HepG2 (cell line): ENCODE measurements at regions not wholly inside any gene's neighbourhood (a gene's known extent, or its start where the extent isn't known, plus 50 kb on each side); places are given as distances from the start of the nearest gene placed in this dataset.

Experiments used
- ATAC-seq: fragments of 200-7000 bp; cut with Tn5 transposase; 3 replicates; pipeline ENCODE4 v1.9.1; 2020; ENCODE audit warnings: mild to moderate bottlenecking, moderate library complexity
- BruUV-seq: library from RNA; stranded (reverse); fragments of 400-500 nt; replicated peaks from 2 replicates; lab custom pipeline; 2021; lab: Mats Ljungman, UMichigan
- CTCF ChIA-PET: fragments of 300-600 bp; formaldehyde crosslinking; extraction: SDS; loops from one replicate; lab custom pipeline; 2021; ENCODE audit warnings: low total read pairs, inconsistent platforms, low intra/inter-chr PET ratio; lab: Yijun Ruan, JAX
- POLR2A ChIA-PET: fragments of 350-600 bp; sonication (Branson Sonifier 250); formaldehyde crosslinking; loops from one replicate; lab custom pipeline; 2020; ENCODE audit warnings: antibody characterized with exemption, inconsistent platforms; lab: Yijun Ruan, JAX
- DNase-seq: peaks from one replicate; pipeline ENCODE4 v3.0.0-alpha.2; 2015; ENCODE audit warnings: low spot score
- FAIRE-seq: peaks from 3 replicates; lab custom pipeline; 2011; peaks lifted over from hg19 to GRCh38; lab: Jason Lieb, UNC
- H2AFZ ChIP-seq: one replicate; pipeline ENCODE4 v1.6.1; 2011; ENCODE audit warnings: low read length, inconsistent platforms
- H3K27ac ChIP-seq: fragments of 300-600 bp; 3 replicates; pipeline ENCODE4 v1.8.0; 2011; ENCODE audit warnings: mixed run types, mild to moderate bottlenecking, mixed read lengths, low read length, inconsistent platforms; ENCODE audit not compliant: insufficient read depth; ENCODE audit errors: extremely low read length
- H3K27me3 ChIP-seq, 2 experiments: fragments of 200-600 bp in 1 of 2; 2 replicates in 1 of 2; 3 replicates in 1 of 2; pipeline versions ENCODE4 v1.6.0 to v1.8.0; 2011; ENCODE audit warnings: low read length in 2 of 2, mild to moderate bottlenecking in 2 of 2, moderate library complexity in 2 of 2, inconsistent platforms in 1 of 2; ENCODE audit not compliant: insufficient read depth in 2 of 2, control insufficient read depth in 1 of 2
- H3K36me3 ChIP-seq, 2 experiments: fragments of 200-600 bp in 1 of 2; replicated peaks in 1 of 2; 2 replicates in 1 of 2; 3 replicates in 1 of 2; pipeline versions ENCODE4 v1.5.1 to v1.8.0; 2011; ENCODE audit warnings: low read length in 2 of 2, inconsistent platforms in 1 of 2; ENCODE audit not compliant: insufficient read depth in 2 of 2, control insufficient read depth in 1 of 2
- H3K4me1 ChIP-seq: 2 replicates; pipeline ENCODE4 v1.5.1; 2012; ENCODE audit warnings: low read length, inconsistent platforms; ENCODE audit not compliant: insufficient read depth
- H3K4me2 ChIP-seq: 2 replicates; pipeline ENCODE4 v1.6.0; 2011; ENCODE audit warnings: low read depth, low read length, inconsistent platforms
- H3K4me3 ChIP-seq, 3 experiments: fragments of 200-600 bp in 1 of 3; sonication (generic), shearing (Covaris generic) in 1 of 3; replicated peaks in 1 of 3; 2 replicates each; pipeline ENCODE4 v1.5.1; 2011 to 2016; ENCODE audit warnings: low read length in 3 of 3, inconsistent platforms in 2 of 3, low read depth in 2 of 3, mild to moderate bottlenecking in 2 of 3, control low read depth in 1 of 3, mixed read lengths in 1 of 3; ENCODE audit not compliant: insufficient read depth in 1 of 3
- H3K79me2 ChIP-seq: one replicate; pipeline ENCODE4 v1.6.1; 2011; ENCODE audit warnings: low read length, inconsistent platforms; ENCODE audit not compliant: insufficient read depth
- H3K9ac ChIP-seq: 2 replicates; pipeline ENCODE4 v1.6.0; 2011; ENCODE audit warnings: mild to moderate bottlenecking, low read depth, low read length, inconsistent platforms; ENCODE audit not compliant: insufficient read depth
- H3K9me3 ChIP-seq: 2 replicates; pipeline ENCODE4 v1.5.1; 2012; ENCODE audit warnings: mild to moderate bottlenecking, low read length
- H4K20me1 ChIP-seq: 2 replicates; pipeline ENCODE4 v1.6.0; 2011; ENCODE audit warnings: inconsistent platforms, mild to moderate bottlenecking, low read length, moderate library complexity; ENCODE audit not compliant: insufficient read depth
- JUN ChIP-seq: sonication (generic); formaldehyde crosslinking; IDR thresholded peaks from 2 replicates; pipeline ENCODE4 v1.4.0; 2020; ENCODE audit warnings: mild to moderate bottlenecking, missing genetic modification reagents
- KDM2A ChIP-seq: sonication (generic); formaldehyde crosslinking; IDR thresholded peaks from 2 replicates; pipeline ENCODE4 v1.4.0; 2020; ENCODE audit warnings: low read depth, missing genetic modification reagents, borderline replicate concordance
- MEF2D ChIP-seq: sonication (generic); formaldehyde crosslinking; IDR thresholded peaks from 2 replicates; pipeline ENCODE4 v1.5.1; 2020; ENCODE audit warnings: mild to moderate bottlenecking, missing genetic modification reagents
- MTF2 ChIP-seq: sonication (generic); formaldehyde crosslinking; IDR thresholded peaks from 2 replicates; pipeline ENCODE4 v1.5.0; 2020; ENCODE audit warnings: missing genetic modification reagents, borderline replicate concordance
- PRDM10 ChIP-seq: sonication (generic); formaldehyde crosslinking; IDR thresholded peaks from 2 replicates; pipeline ENCODE4 v1.4.0; 2020; ENCODE audit warnings: low read depth, missing genetic modification reagents
- ZNF607 ChIP-seq: sonication (generic); formaldehyde crosslinking; IDR thresholded peaks from 2 replicates; pipeline ENCODE4 v1.5.1; 2020; ENCODE audit warnings: missing genetic modification reagents, mild to moderate bottlenecking, borderline replicate concordance
- ZNF704 ChIP-seq: sonication (generic); formaldehyde crosslinking; IDR thresholded peaks from 2 replicates; pipeline ENCODE4 v1.8.1; 2023; ENCODE audit warnings: mild to moderate bottlenecking, inconsistent platforms, moderate library complexity, missing genetic modification reagents, borderline replicate concordance
- in situ Hi-C: cut with HindIII; loops from 2 replicates; pipeline ENCODE4 v1.10.0; 2017; ENCODE audit warnings: low pct_unique_long_range_greater_than_20kb; ENCODE audit not compliant: extremely low pct_ligation_motif_present
- intact Hi-C: fragments of 100-400 bp; cut with micrococcal nuclease; formaldehyde crosslinking; loops from one replicate; pipeline ENCODE4 v1.10.0; 2022; ENCODE audit not compliant: unreplicated experiment
- TF ChIP-seq, protein P1 (sequence below): sonication (generic); formaldehyde crosslinking; IDR thresholded peaks from 2 replicates; pipeline ENCODE4 v1.4.0; 2020; ENCODE audit warnings: mild to moderate bottlenecking, missing genetic modification reagents, borderline replicate concordance

GRCh38 chr14:71583194-71583593 is 349.0 kb upstream of the RGS6 start (continued):
- TF ChIP-seq, protein P1, sequence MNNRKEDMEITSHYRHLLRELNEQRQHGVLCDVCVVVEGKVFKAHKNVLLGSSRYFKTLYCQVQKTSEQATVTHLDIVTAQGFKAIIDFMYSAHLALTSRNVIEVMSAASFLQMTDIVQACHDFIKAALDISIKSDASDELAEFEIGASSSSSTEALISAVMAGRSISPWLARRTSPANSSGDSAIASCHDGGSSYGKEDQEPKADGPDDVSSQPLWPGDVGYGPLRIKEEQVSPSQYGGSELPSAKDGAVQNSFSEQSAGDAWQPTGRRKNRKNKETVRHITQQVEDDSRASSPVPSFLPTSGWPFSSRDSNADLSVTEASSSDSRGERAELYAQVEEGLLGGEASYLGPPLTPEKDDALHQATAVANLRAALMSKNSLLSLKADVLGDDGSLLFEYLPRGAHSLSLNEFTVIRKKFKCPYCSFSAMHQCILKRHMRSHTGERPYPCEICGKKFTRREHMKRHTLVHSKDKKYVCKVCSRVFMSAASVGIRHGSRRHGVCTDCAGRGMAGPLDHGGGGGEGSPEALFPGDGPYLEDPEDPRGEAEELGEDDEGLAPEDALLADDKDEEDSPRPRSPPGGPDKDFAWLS (CRISPR knock-in tag) = no peak

- peaks cover 18% of the 10 kb centered on the region for H3K4me1 ChIP-seq
- H3K27ac ChIP-seq = no peak overlapping the region
- no peak overlapping the region for H3K4me3 ChIP-seq
- ChIA-PET CTCF (no interaction called here), POLR2A (no interaction called here)
- H3K9me3 ChIP-seq = no peaks in the 10 kb centered on the region
- H3K4me2 ChIP-seq = no peak overlapping the region
- ATAC-seq (no peak), FAIRE-seq (no peak), DNase-seq (no peak)
- H3K79me2 ChIP-seq = no peaks in the 10 kb centered on the region
- TF ChIP-seq MEF2D (CRISPR knock-in tag) (no peak), PRDM10 (no peak), KDM2A (no peak), JUN (no peak), MTF2 (CRISPR knock-in tag) (no peak), ZNF704 (no peak), ZNF607 (CRISPR knock-in tag) (no peak)
- H2AFZ ChIP-seq = no peak overlapping the region
- no TSS peak for BruUV-seq
- no peaks in the 10 kb centered on the region; the same call in 1 of the 2 replicates for H4K20me1 ChIP-seq
- no peak overlapping the region for H3K9ac ChIP-seq
- 0 out of 5 replicates have a peak, but pooled peaks cover 0 to 7% of the 10 kb centered on the region in 2 experiments for H3K36me3 ChIP-seq
- intact Hi-C loops (no loop called here), in situ Hi-C loops (no loop called here)
- no peaks in the 10 kb centered on the region for H3K27me3 ChIP-seq
These were observed 348.5 kb upstream of the RGS6 start for GRCh38 chr14:71583705-71584104.
